Mesendoderm (in vitro differentiated cells): ENCODE measurements at regions not wholly inside any gene's neighbourhood (a gene's known extent, or its start where the extent isn't known, plus 50 kb on each side); places are given as distances from the start of the nearest gene placed in this dataset.
A peak's percentile ranks its signal among the peaks of the same experiment; 100 is the strongest.

Experiments used
- DNase-seq: peaks from one replicate; pipeline ENCODE4 v3.0.0; 2013
- H2AK5ac ChIP-seq: 2 replicates; pipeline ENCODE4 v1.6.1; 2013; ENCODE audit warnings: low read length, inconsistent platforms
- H2BK120ac ChIP-seq: 2 replicates; pipeline ENCODE4 v1.6.1; 2013; ENCODE audit warnings: low read depth, mild to moderate bottlenecking, low read length, moderate library complexity, mixed read lengths
- H2BK15ac ChIP-seq: replicated peaks from 2 replicates; pipeline ENCODE4 v1.6.1; 2013; ENCODE audit warnings: low read depth, mild to moderate bottlenecking, moderate library complexity
- H2BK5ac ChIP-seq: 2 replicates; pipeline ENCODE4 v1.6.1; 2013; ENCODE audit warnings: low read length, inconsistent platforms
- H3K18ac ChIP-seq: 2 replicates; pipeline ENCODE4 v1.6.1; 2013; ENCODE audit warnings: mild to moderate bottlenecking, low read length, mixed read lengths
- H3K23ac ChIP-seq: one replicate; pipeline ENCODE4 v1.6.1; 2013; ENCODE audit warnings: low read length
- H3K27ac ChIP-seq: 2 replicates; pipeline ENCODE4 v1.5.1; 2013; ENCODE audit warnings: low read depth, mild to moderate bottlenecking, inconsistent platforms, low read length, moderate library complexity
- H3K27me3 ChIP-seq: 2 replicates; pipeline ENCODE4 v1.6.1; 2013; ENCODE audit warnings: low read length, control low read depth, mild to moderate bottlenecking, inconsistent platforms; ENCODE audit not compliant: insufficient read depth, poor library complexity
- H3K36me3 ChIP-seq: 2 replicates; pipeline ENCODE4 v1.6.1; 2013; ENCODE audit warnings: low read length, inconsistent platforms; ENCODE audit not compliant: control insufficient read depth, insufficient read depth
- H3K4ac ChIP-seq: one replicate; pipeline ENCODE4 v1.6.1; 2013; ENCODE audit warnings: low read depth, mild to moderate bottlenecking, low read length, moderate library complexity
- H3K4me1 ChIP-seq: 2 replicates; pipeline ENCODE4 v1.6.1; 2013; ENCODE audit warnings: low read depth, low read length, inconsistent platforms; ENCODE audit not compliant: control insufficient read depth
- H3K4me2 ChIP-seq: 2 replicates; pipeline ENCODE4 v1.6.1; 2013; ENCODE audit warnings: low read length
- H3K4me3 ChIP-seq: 2 replicates; pipeline ENCODE4 v1.5.1; 2013; ENCODE audit warnings: mild to moderate bottlenecking, low read length
- H3K56ac ChIP-seq: one replicate; pipeline ENCODE4 v1.6.1; 2013; ENCODE audit warnings: low read length
- H3K79me1 ChIP-seq: 2 replicates; pipeline ENCODE4 v1.6.1; 2013; ENCODE audit warnings: low read length, inconsistent platforms
- H3K79me2 ChIP-seq: 2 replicates; pipeline ENCODE4 v1.6.1; 2013; ENCODE audit warnings: mild to moderate bottlenecking, low read length; ENCODE audit not compliant: control insufficient read depth, insufficient read depth
- H3K9ac ChIP-seq: 2 replicates; pipeline ENCODE4 v1.6.1; 2013; ENCODE audit warnings: low read length, inconsistent platforms
- H4K5ac ChIP-seq: one replicate; pipeline ENCODE4 v1.6.1; 2013; ENCODE audit warnings: low read length
- H4K8ac ChIP-seq: one replicate; pipeline ENCODE4 v1.6.1; 2013; ENCODE audit warnings: low read depth, mild to moderate bottlenecking, control low read depth, low read length, moderate library complexity
- WGBS: extraction: QIAGEN DNeasy Blood & Tissue Kit; methylation state at CpG from one replicate; pipeline ENCODE4 v1.1.7; 2013; ENCODE audit warnings: low lambda C conversion rate, missing lambda C conversion rate; ENCODE audit not compliant: insufficient coverage; ENCODE audit errors: extremely low coverage; 5-methylcytosine and 5-hydroxymethylcytosine counted together

DNA sequence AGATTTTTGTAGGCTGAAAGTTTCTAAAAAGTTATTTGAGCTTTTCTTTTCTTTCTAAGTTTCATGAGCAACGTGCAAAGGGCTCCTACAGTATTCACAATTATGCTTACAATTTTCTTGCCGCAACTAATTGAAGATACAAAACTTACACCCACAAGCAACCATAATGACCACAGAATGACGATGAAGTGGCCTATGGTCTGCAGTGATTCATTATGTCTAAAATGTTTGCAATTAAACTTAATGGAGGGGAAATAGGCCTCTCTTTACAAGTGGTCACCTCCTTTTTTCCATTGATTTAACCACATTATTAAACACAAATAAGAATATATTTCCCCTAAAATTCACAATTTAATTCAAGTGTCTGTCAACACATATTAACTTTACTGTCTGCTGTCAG, 732.6 kb upstream of the FLRT2 start:
- Histone ChIP-seq H4K5ac (no peak overlapping the region), H3K4me1 (no peaks in the 10 kb centered on the region), H3K4me2 (no peak overlapping the region), H2AK5ac (no peak overlapping the region), H3K79me1 (no peaks in the 10 kb centered on the region), H2BK15ac (no peak overlapping the region), H4K8ac (no peak overlapping the region), H3K27me3 (no peaks in the 10 kb centered on the region), H2BK120ac (no peak overlapping the region), H2BK5ac (no peak overlapping the region), H3K56ac (no peak overlapping the region), H3K4me3 (no peak overlapping the region), H3K9ac (no peak overlapping the region), H3K79me2 (no peaks in the 10 kb centered on the region), H3K36me3 (no peaks in the 10 kb centered on the region), H3K18ac (no peak overlapping the region), H3K27ac (no peak overlapping the region), H3K4ac (no peak overlapping the region), H3K23ac (no peak overlapping the region)
- WGBS: no CpG with 5 or more reads among the region's 3 CpGs
- no peak for DNase-seq

DNA sequence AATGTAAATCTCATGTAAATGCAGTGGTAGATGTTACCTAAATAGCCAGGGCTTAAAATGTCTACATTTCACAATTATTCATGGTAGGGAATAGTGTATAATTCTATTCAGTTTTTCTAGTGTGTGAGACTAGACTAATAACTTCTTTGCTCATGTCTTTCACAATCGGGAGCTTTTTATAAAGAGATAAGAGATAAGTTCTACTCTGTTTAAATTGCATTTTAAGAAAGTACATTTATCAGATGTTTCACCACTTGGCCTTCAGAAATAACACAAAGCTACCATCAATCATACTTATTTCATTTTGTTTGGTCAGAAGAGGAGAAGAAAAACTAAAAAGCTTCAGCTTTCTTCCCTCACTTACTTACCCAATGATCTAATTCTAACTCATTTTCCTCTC, 725.5 kb upstream of the FLRT2 start:
- Histone ChIP-seq H3K4me2 (no peak overlapping the region), H2BK5ac (no peak overlapping the region), H4K5ac (no peak overlapping the region), H2BK15ac (no peak overlapping the region), H3K4me3 (no peak overlapping the region), H3K27ac (no peak overlapping the region), H3K4ac (no peak overlapping the region), H3K36me3 (no peaks in the 10 kb centered on the region), H3K79me2 (no peaks in the 10 kb centered on the region), H2BK120ac (no peak overlapping the region), H3K23ac (no peak overlapping the region), H3K9ac (no peak overlapping the region), H3K79me1 (no peaks in the 10 kb centered on the region), H3K18ac (no peak overlapping the region), H4K8ac (no peak overlapping the region), H2AK5ac (no peak overlapping the region), H3K56ac (no peak overlapping the region), H3K27me3 (no peaks in the 10 kb centered on the region), H3K4me1 (no peaks in the 10 kb centered on the region)
- WGBS: no CpG with 5 or more reads among the region's 1 CpG
- no peak for DNase-seq

DNA sequence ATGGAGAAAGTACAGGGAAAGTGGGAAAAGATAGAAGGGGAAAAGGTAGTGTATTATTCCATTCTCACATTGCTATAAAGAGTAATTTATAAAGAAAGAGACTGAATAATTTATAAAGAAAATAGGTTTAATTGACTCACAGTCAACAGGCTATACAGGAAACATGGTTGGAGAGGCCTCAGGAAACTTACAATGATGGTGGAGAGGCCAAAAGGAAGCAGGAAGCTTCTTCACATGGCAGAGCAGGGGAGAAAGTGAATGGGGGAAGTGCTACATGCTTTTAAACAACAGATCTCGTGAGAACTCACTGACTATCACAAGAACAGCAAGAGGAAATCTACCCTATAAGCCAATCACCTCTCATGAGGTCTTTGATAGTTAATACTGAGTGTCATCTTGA, 725.0 kb upstream of the FLRT2 start:
- Histone ChIP-seq H3K4me3 (no peak overlapping the region), H3K79me2 (no peaks in the 10 kb centered on the region), H2BK15ac (no peak overlapping the region), H3K36me3 (no peaks in the 10 kb centered on the region), H3K79me1 (no peaks in the 10 kb centered on the region), H3K9ac (no peak overlapping the region), H3K27ac (no peak overlapping the region), H2BK120ac (no peak overlapping the region), H2AK5ac (no peak overlapping the region), H3K23ac (no peak overlapping the region), H3K56ac (no peak overlapping the region), H3K18ac (no peak overlapping the region), H3K4ac (no peak overlapping the region), H3K4me1 (no peaks in the 10 kb centered on the region), H2BK5ac (no peak overlapping the region), H4K5ac (no peak overlapping the region), H3K4me2 (no peak overlapping the region), H3K27me3 (no peaks in the 10 kb centered on the region), H4K8ac (no peak overlapping the region)
- DNase-seq: no peak
- no CpG with 5 or more reads among the region's 1 CpG for WGBS

DNA sequence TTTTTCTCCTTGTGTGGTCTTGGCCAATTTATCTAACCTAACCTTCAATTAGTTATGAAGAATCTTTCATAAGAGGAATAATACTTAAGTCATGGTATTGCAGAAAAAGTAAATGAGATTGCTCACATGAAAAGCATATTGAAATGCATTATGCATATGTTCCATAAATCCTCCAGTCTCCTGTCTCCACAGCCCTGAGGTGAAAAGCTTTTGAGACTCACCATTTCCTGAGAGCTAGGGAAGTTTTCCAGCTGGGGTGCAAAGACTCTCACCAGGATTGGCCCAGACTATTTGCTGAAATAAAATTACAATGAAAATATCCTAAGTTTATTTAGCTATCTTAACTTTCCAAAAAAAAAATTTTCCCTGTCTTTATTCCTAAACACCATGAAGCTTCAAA, 723.8 kb upstream of the FLRT2 start:
- no peak overlapping the region for H3K9ac ChIP-seq
- H2BK5ac ChIP-seq: no peak overlapping the region
- no peak overlapping the region for H4K8ac ChIP-seq
- no peak overlapping the region for H3K18ac ChIP-seq
- DNase-seq: no peak
- H3K4ac ChIP-seq: no peak overlapping the region
- no peaks in the 10 kb centered on the region for H3K36me3 ChIP-seq
- no peak overlapping the region for H4K5ac ChIP-seq
- no peak overlapping the region for H2BK15ac ChIP-seq
- no peak overlapping the region for H3K4me3 ChIP-seq
- no peak overlapping the region for H3K27ac ChIP-seq
- no peak overlapping the region for H3K23ac ChIP-seq
- no peak overlapping the region for H3K56ac ChIP-seq
- H3K4me2 ChIP-seq: no peak overlapping the region
- no peaks in the 10 kb centered on the region for H3K79me2 ChIP-seq
- no peaks in the 10 kb centered on the region for H3K4me1 ChIP-seq
- H2AK5ac ChIP-seq: no peak overlapping the region
- H3K27me3 ChIP-seq: no peaks in the 10 kb centered on the region
- no peak overlapping the region for H2BK120ac ChIP-seq
- no peaks in the 10 kb centered on the region for H3K79me1 ChIP-seq

DNA sequence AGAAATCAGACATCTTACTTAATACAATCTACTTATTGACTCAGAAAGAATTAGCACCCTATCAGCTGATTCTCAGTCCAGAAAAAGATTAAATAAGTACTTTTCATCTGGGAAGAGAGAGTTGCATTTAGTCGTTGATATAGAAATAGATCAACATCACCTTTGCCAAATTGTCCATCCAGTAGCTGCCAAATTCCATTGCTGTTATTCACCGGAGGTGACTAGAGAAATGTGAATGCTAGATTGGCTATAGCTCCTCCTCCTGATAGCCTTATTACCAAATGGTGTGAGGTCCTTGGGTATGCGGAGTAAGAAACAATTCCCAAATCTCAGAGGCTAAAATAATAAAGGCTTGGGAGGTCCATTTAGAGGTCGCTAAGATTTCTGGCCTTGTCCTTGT, 723.3 kb upstream of the FLRT2 start:
- Histone ChIP-seq H3K56ac (no peak overlapping the region), H3K36me3 (no peaks in the 10 kb centered on the region), H2BK120ac (no peak overlapping the region), H3K27me3 (no peaks in the 10 kb centered on the region), H4K5ac (no peak overlapping the region), H3K23ac (no peak overlapping the region), H2BK15ac (no peak overlapping the region), H2BK5ac (no peak overlapping the region), H4K8ac (no peak overlapping the region), H3K4me1 (no peaks in the 10 kb centered on the region), H3K4me2 (no peak overlapping the region), H3K4me3 (no peak overlapping the region), H3K9ac (no peak overlapping the region), H3K18ac (peak overlapping the region; percentile 75), H3K79me1 (no peaks in the 10 kb centered on the region), H3K79me2 (no peaks in the 10 kb centered on the region), H2AK5ac (no peak overlapping the region), H3K4ac (no peak overlapping the region), H3K27ac (no peak overlapping the region)
- DNase-seq: peak; percentile 84
- WGBS: no CpG with 5 or more reads among the region's 4 CpGs

DNA sequence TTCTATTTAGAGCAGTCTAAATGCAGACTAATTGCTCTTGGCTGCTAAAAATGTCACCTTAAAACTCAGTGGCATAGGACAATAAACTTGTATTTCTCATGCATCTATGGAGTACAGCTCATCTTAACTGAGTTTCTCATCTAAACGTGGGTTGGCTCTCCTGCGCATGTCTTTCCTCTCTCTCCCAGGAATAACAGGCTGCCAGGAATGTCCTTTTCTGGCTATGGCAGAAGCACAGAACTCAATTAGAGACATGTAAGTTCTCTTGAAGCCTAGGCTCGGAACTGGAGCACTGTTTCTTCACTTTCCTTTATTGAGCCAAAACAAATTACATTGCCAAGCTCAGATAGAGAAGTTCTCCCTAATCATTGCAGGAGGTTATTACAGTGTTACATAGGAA, 722.3 kb upstream of the FLRT2 start:
- no peaks in the 10 kb centered on the region for H3K36me3 ChIP-seq
- no CpG with 5 or more reads among the region's 3 CpGs for WGBS

More for the DNA sequence above, 722.3 kb upstream of the FLRT2 start:
- H3K9ac ChIP-seq: no peak overlapping the region
- no peak overlapping the region for H3K56ac ChIP-seq
- no peak for DNase-seq
- no peak overlapping the region for H2BK120ac ChIP-seq
- H3K4me3 ChIP-seq: no peak overlapping the region
- H2BK5ac ChIP-seq: no peak overlapping the region
- no peak overlapping the region for H3K27ac ChIP-seq
- H3K79me1 ChIP-seq: no peaks in the 10 kb centered on the region
- H3K27me3 ChIP-seq: no peaks in the 10 kb centered on the region
- H3K79me2 ChIP-seq: no peaks in the 10 kb centered on the region
- no peaks in the 10 kb centered on the region for H3K4me1 ChIP-seq
- H3K4me2 ChIP-seq: no peak overlapping the region
- H3K4ac ChIP-seq: no peak overlapping the region
- no peak overlapping the region for H4K5ac ChIP-seq
- H3K23ac ChIP-seq: no peak overlapping the region
- no peak overlapping the region for H2BK15ac ChIP-seq
- no peak overlapping the region for H2AK5ac ChIP-seq
- no peak overlapping the region for H3K18ac ChIP-seq
- H4K8ac ChIP-seq: no peak overlapping the region
